Stimulated activated naive B cell treated with anti-CD40 and anti-IgM and Interleukin-4, amounts not matched to agents 10 μg/mL and 1 μg/mL and 100 μg/mL, for 72 hours (primary cell): ENCODE measurements at regions not wholly inside any gene's neighbourhood (a gene's known extent, or its start where the extent isn't known, plus 50 kb on each side); places are given as distances from the start of the nearest gene placed in this dataset.

Experiments used
- ATAC-seq, 2 donors: fragments of 150-1000 bp; cut with Tn5 transposase; replicated peaks; 2 replicates each; pipeline ENCODE4 v1.10.0; 2021; ENCODE audit warnings: moderate library complexity in 1 of 2
- DNase-seq: peaks from one replicate; pipeline ENCODE4 v3.0.0; 2021
- H3K27ac Mint-ChIP-seq: one replicate; pipeline ENCODE4 v1.8.0; 2022; ENCODE audit warnings: mild to moderate bottlenecking, mixed read lengths
- H3K27me3 Mint-ChIP-seq, 2 donors: one replicate each; pipeline ENCODE4 v1.8.0; 2022; ENCODE audit warnings: mixed read lengths in 2 of 2
- H3K36me3 Mint-ChIP-seq, 2 donors: one replicate each; pipeline ENCODE4 v1.8.0; 2022; ENCODE audit warnings: mixed read lengths in 2 of 2, mild to moderate bottlenecking in 1 of 2
- H3K4me1 Mint-ChIP-seq, 2 donors: one replicate each; pipeline ENCODE4 v1.8.0; 2022; ENCODE audit warnings: mixed read lengths in 2 of 2, mild to moderate bottlenecking in 1 of 2
- H3K4me3 Mint-ChIP-seq, 2 donors: one replicate each; pipeline ENCODE4 v1.8.0; 2022; ENCODE audit warnings: mild to moderate bottlenecking in 2 of 2, mixed read lengths in 2 of 2, moderate library complexity in 1 of 2
- H3K9me3 Mint-ChIP-seq, 2 donors: one replicate each; pipeline ENCODE4 v1.8.0; 2022; ENCODE audit warnings: mixed read lengths in 2 of 2, mild to moderate bottlenecking in 1 of 2

GRCh38 chr7:118731854-118732253, 507.4 kb downstream of the ANKRD7 start:
- Mint-ChIP-seq H3K27ac (no peak overlapping the region), H3K4me3 (no peak overlapping the region), H3K9me3 (peaks cover 0 to 4% of the 10 kb centered on the region in 2 donors), H3K27me3 (no peaks in the 10 kb centered on the region), H3K36me3 (no peaks in the 10 kb centered on the region), H3K4me1 (no peaks in the 10 kb centered on the region)
- no peak for ATAC-seq
- DNase-seq = no peak

GRCh38 chr7:118734541-118734940, 510.0 kb downstream of the ANKRD7 start:
- H3K9me3 Mint-ChIP-seq = no peaks in the 10 kb centered on the region
- no peaks in the 10 kb centered on the region for H3K4me1 Mint-ChIP-seq
- no peaks in the 10 kb centered on the region for H3K36me3 Mint-ChIP-seq
- ATAC-seq (no peak), DNase-seq (no peak)
- no peaks in the 10 kb centered on the region for H3K27me3 Mint-ChIP-seq
- H3K4me3 Mint-ChIP-seq = no peak overlapping the region
- no peak overlapping the region for H3K27ac Mint-ChIP-seq

GRCh38 chr7:118735441-118735840, 510.9 kb downstream of the ANKRD7 start:
- no peaks in the 10 kb centered on the region for H3K27me3 Mint-ChIP-seq
- ATAC-seq (no peak), DNase-seq (no peak)
- H3K9me3 Mint-ChIP-seq = no peaks in the 10 kb centered on the region
- H3K36me3 Mint-ChIP-seq = no peaks in the 10 kb centered on the region
- no peak overlapping the region for H3K4me3 Mint-ChIP-seq
- no peaks in the 10 kb centered on the region for H3K4me1 Mint-ChIP-seq
- H3K27ac Mint-ChIP-seq = no peak overlapping the region

GRCh38 chr7:118737935-118738334, 513.4 kb downstream of the ANKRD7 start:
- Mint-ChIP-seq H3K27me3 (no peaks in the 10 kb centered on the region), H3K9me3 (no peaks in the 10 kb centered on the region), H3K4me1 (no peaks in the 10 kb centered on the region), H3K36me3 (no peaks in the 10 kb centered on the region), H3K27ac (no peak overlapping the region), H3K4me3 (no peak overlapping the region)
- no peak for ATAC-seq
- no peak for DNase-seq

- no peaks in the 10 kb centered on the region for H3K9me3 Mint-ChIP-seq
- no peaks in the 10 kb centered on the region for H3K4me1 Mint-ChIP-seq
- no peak overlapping the region for H3K27ac Mint-ChIP-seq
- no peak for ATAC-seq
- no peaks in the 10 kb centered on the region for H3K27me3 Mint-ChIP-seq
- H3K4me3 Mint-ChIP-seq = no peak overlapping the region
- H3K36me3 Mint-ChIP-seq = no peaks in the 10 kb centered on the region
- no peak for DNase-seq
Observed at GRCh38 chr7:118745927-118746326, 521.4 kb downstream of the ANKRD7 start.

- Mint-ChIP-seq H3K4me3 (no peak overlapping the region), H3K27ac (no peak overlapping the region), H3K27me3 (no peaks in the 10 kb centered on the region), H3K36me3 (no peaks in the 10 kb centered on the region), H3K4me1 (no peaks in the 10 kb centered on the region), H3K9me3 (no peaks in the 10 kb centered on the region)
- ATAC-seq = no peak
- no peak for DNase-seq
Observed at GRCh38 chr7:118747473-118747872, 523.0 kb downstream of the ANKRD7 start.

- ATAC-seq = no peak
- Mint-ChIP-seq H3K4me1 (no peaks in the 10 kb centered on the region), H3K27me3 (no peaks in the 10 kb centered on the region), H3K9me3 (no peaks in the 10 kb centered on the region), H3K4me3 (no peak overlapping the region), H3K27ac (no peak overlapping the region), H3K36me3 (no peaks in the 10 kb centered on the region)
- DNase-seq = no peak
Observed at GRCh38 chr7:118753479-118753878, 529.0 kb downstream of the ANKRD7 start.

GRCh38 chr7:118754608-118755007, 530.1 kb downstream of the ANKRD7 start:
- no peak for DNase-seq
- H3K36me3 Mint-ChIP-seq = no peaks in the 10 kb centered on the region
- H3K27ac Mint-ChIP-seq = no peak overlapping the region
- ATAC-seq = no peak
- no peak overlapping the region for H3K4me3 Mint-ChIP-seq
- H3K9me3 Mint-ChIP-seq = no peaks in the 10 kb centered on the region
- no peaks in the 10 kb centered on the region for H3K27me3 Mint-ChIP-seq
- no peaks in the 10 kb centered on the region for H3K4me1 Mint-ChIP-seq

- ATAC-seq (no peak), DNase-seq (no peak)
- no peaks in the 10 kb centered on the region for H3K4me1 Mint-ChIP-seq
- no peaks in the 10 kb centered on the region for H3K36me3 Mint-ChIP-seq
- H3K9me3 Mint-ChIP-seq = no peaks in the 10 kb centered on the region
- no peaks in the 10 kb centered on the region for H3K27me3 Mint-ChIP-seq
- no peak overlapping the region for H3K27ac Mint-ChIP-seq
- H3K4me3 Mint-ChIP-seq = no peak overlapping the region
Observed at GRCh38 chr7:118755067-118755625, 530.6 kb downstream of the ANKRD7 start.

GRCh38 chr7:118757066-118757465, 532.6 kb downstream of the ANKRD7 start:
- Mint-ChIP-seq H3K9me3 (no peaks in the 10 kb centered on the region), H3K27me3 (no peaks in the 10 kb centered on the region), H3K36me3 (no peaks in the 10 kb centered on the region), H3K4me3 (no peak overlapping the region), H3K4me1 (no peaks in the 10 kb centered on the region), H3K27ac (no peak overlapping the region)
- no peak for DNase-seq
- no peak for ATAC-seq

GRCh38 chr7:118758582-118758981, 534.1 kb downstream of the ANKRD7 start:
- Mint-ChIP-seq H3K27ac (no peak overlapping the region), H3K4me1 (no peaks in the 10 kb centered on the region), H3K36me3 (no peaks in the 10 kb centered on the region), H3K9me3 (no peaks in the 10 kb centered on the region), H3K27me3 (no peaks in the 10 kb centered on the region), H3K4me3 (no peak overlapping the region)
- ATAC-seq = no peak
- DNase-seq = no peak

- H3K27me3 Mint-ChIP-seq = no peaks in the 10 kb centered on the region
- H3K4me3 Mint-ChIP-seq = no peak overlapping the region
- no peaks in the 10 kb centered on the region for H3K4me1 Mint-ChIP-seq
- DNase-seq (no peak), ATAC-seq (no peak)
- H3K36me3 Mint-ChIP-seq = no peaks in the 10 kb centered on the region
- H3K9me3 Mint-ChIP-seq = no peaks in the 10 kb centered on the region
- no peak overlapping the region for H3K27ac Mint-ChIP-seq
Observed at GRCh38 chr7:118759921-118760320, 535.4 kb downstream of the ANKRD7 start.

GRCh38 chr7:118762451-118762850, 537.9 kb downstream of the ANKRD7 start:
- DNase-seq = no peak
- H3K4me1 Mint-ChIP-seq = no peaks in the 10 kb centered on the region
- H3K27me3 Mint-ChIP-seq = no peaks in the 10 kb centered on the region
- H3K36me3 Mint-ChIP-seq = no peaks in the 10 kb centered on the region
- no peak overlapping the region for H3K4me3 Mint-ChIP-seq
- H3K9me3 Mint-ChIP-seq = no peaks in the 10 kb centered on the region
- no peak overlapping the region for H3K27ac Mint-ChIP-seq
- ATAC-seq = no peak

GRCh38 chr7:118764221-118764620, 539.7 kb downstream of the ANKRD7 start:
- no peaks in the 10 kb centered on the region for H3K9me3 Mint-ChIP-seq
- no peaks in the 10 kb centered on the region for H3K4me1 Mint-ChIP-seq
- H3K4me3 Mint-ChIP-seq = no peak overlapping the region
- no peak for DNase-seq
- H3K27ac Mint-ChIP-seq = no peak overlapping the region
- no peak for ATAC-seq
- no peaks in the 10 kb centered on the region for H3K36me3 Mint-ChIP-seq
- no peaks in the 10 kb centered on the region for H3K27me3 Mint-ChIP-seq

GRCh38 chr7:118771672-118772071, 547.2 kb downstream of the ANKRD7 start:
- no peaks in the 10 kb centered on the region for H3K36me3 Mint-ChIP-seq
- ATAC-seq (no peak), DNase-seq (no peak)
- no peaks in the 10 kb centered on the region for H3K9me3 Mint-ChIP-seq
- no peaks in the 10 kb centered on the region for H3K4me1 Mint-ChIP-seq
- H3K27ac Mint-ChIP-seq = no peak overlapping the region
- H3K27me3 Mint-ChIP-seq = no peaks in the 10 kb centered on the region
- H3K4me3 Mint-ChIP-seq = no peak overlapping the region

GRCh38 chr7:118777308-118777707, 552.8 kb downstream of the ANKRD7 start:
- DNase-seq (no peak), ATAC-seq (no peak)
- H3K4me3 Mint-ChIP-seq = no peak overlapping the region
- no peaks in the 10 kb centered on the region for H3K4me1 Mint-ChIP-seq
- H3K27ac Mint-ChIP-seq = no peak overlapping the region
- peaks cover 0 to 2% of the 10 kb centered on the region in 2 donors for H3K9me3 Mint-ChIP-seq
- no peaks in the 10 kb centered on the region for H3K27me3 Mint-ChIP-seq
- H3K36me3 Mint-ChIP-seq = no peaks in the 10 kb centered on the region
